GM19043 (cell line): ENCODE measurements at regions not wholly inside any gene's neighbourhood (a gene's known extent, or its start where the extent isn't known, plus 50 kb on each side); places are given as distances from the start of the nearest gene placed in this dataset.
"Not testable (repeated sequence)": the region's sequence is repeated elsewhere in the genome, so short reads cannot be mapped to it uniquely, and the experiment has no call there.

Source experiments
- ATAC-seq: cut with Tn5 transposase; IDR thresholded peaks from one replicate; pipeline ENCODE4 v1.9.1; 2021; ENCODE audit warnings: low read depth; ENCODE audit not compliant: unreplicated experiment

GRCh38 chr4:27075603-27076002, 215.0 kb downstream of the STIM2 start:
- ATAC-seq = not testable (repeated sequence)

- no peak for ATAC-seq
Measured at GRCh38 chr4:27078934-27079455, 218.4 kb downstream of the STIM2 start.

GRCh38 chr4:27081675-27082586, 221.3 kb downstream of the STIM2 start:
- ATAC-seq = peak; percentile 57

- ATAC-seq = no peak
Measured at GRCh38 chr4:27082776-27083175, 222.1 kb downstream of the STIM2 start.

- ATAC-seq = no peak
Measured at GRCh38 chr4:27084685-27085361, 224.2 kb downstream of the STIM2 start.

GRCh38 chr4:27085396-27085795, 224.8 kb downstream of the STIM2 start:
- ATAC-seq = no peak

GRCh38 chr4:27087306-27088045, 226.8 kb downstream of the STIM2 start:
- no peak for ATAC-seq

- ATAC-seq = no peak
Measured at GRCh38 chr4:27088491-27088890, 227.8 kb downstream of the STIM2 start.

GRCh38 chr4:27089186-27089585, 228.5 kb downstream of the STIM2 start:
- ATAC-seq = no peak

GRCh38 chr4:27090406-27090805, 229.8 kb downstream of the STIM2 start:
- ATAC-seq = no peak

GRCh38 chr4:27094224-27094623, 233.6 kb downstream of the STIM2 start:
- ATAC-seq = no peak

GRCh38 chr4:27094783-27095182, 234.1 kb downstream of the STIM2 start:
- no peak for ATAC-seq

- ATAC-seq = no peak
Measured at GRCh38 chr4:27096142-27096824, 235.6 kb downstream of the STIM2 start.

- no peak for ATAC-seq
Measured at GRCh38 chr4:27098034-27098433, 237.4 kb downstream of the STIM2 start.

- ATAC-seq = no peak
Measured at GRCh38 chr4:27100713-27101112, 240.1 kb downstream of the STIM2 start.

GRCh38 chr4:27101126-27101525, 240.5 kb downstream of the STIM2 start:
- ATAC-seq = no peak

GRCh38 chr4:27101561-27101960, 240.9 kb downstream of the STIM2 start:
- no peak for ATAC-seq

GRCh38 chr4:27111627-27112026, 251.0 kb downstream of the STIM2 start:
- ATAC-seq = no peak

GRCh38 chr4:27112587-27112986, 251.9 kb downstream of the STIM2 start:
- ATAC-seq = no peak

- ATAC-seq = no peak
Measured at GRCh38 chr4:27115221-27115620, 254.6 kb downstream of the STIM2 start.
